CD14-positive monocyte (primary cell): ENCODE measurements at regions not wholly inside any gene's neighbourhood (a gene's known extent, or its start where the extent isn't known, plus 50 kb on each side); places are given as distances from the start of the nearest gene placed in this dataset.

Source experiments
- DNase-seq, 3 donors: peaks; one replicate each; pipeline ENCODE4 v3.0.0-alpha.2; 2011 to 2022
- H2AFZ ChIP-seq: 2 replicates; pipeline ENCODE4 v1.6.0; 2012; ENCODE audit warnings: mild to moderate bottlenecking, low read depth, low read length, inconsistent platforms; ENCODE audit not compliant: insufficient read depth, poor library complexity, severe bottlenecking
- H3K27ac ChIP-seq, 2 donors: 1 replicate in 1 of 2; 2 replicates in 1 of 2; pipeline ENCODE4 v1.5.1; 2012 to 2013; ENCODE audit warnings: low read length in 2 of 2, control low read depth in 1 of 2, inconsistent platforms in 1 of 2, low read depth in 1 of 2, mild to moderate bottlenecking in 1 of 2
- H3K27me3 ChIP-seq, 2 donors: one replicate each; pipeline versions ENCODE4 v1.6.0 to v1.6.1; 2011 to 2013; ENCODE audit warnings: low read length in 2 of 2; ENCODE audit not compliant: control insufficient read depth in 2 of 2, insufficient read depth in 2 of 2
- H3K36me3 ChIP-seq, 2 donors: replicated peaks in 1 of 2; 1 replicate in 1 of 2; 2 replicates in 1 of 2; pipeline versions ENCODE4 v1.5.1 to v1.6.1; 2012 to 2013; ENCODE audit warnings: low read length in 2 of 2, control low read depth in 1 of 2, inconsistent platforms in 1 of 2, mild to moderate bottlenecking in 1 of 2; ENCODE audit not compliant: insufficient read depth in 2 of 2, control insufficient read depth in 1 of 2
- H3K4me1 ChIP-seq, 2 donors: 1 replicate in 1 of 2; 2 replicates in 1 of 2; pipeline versions ENCODE4 v1.5.1 to v1.6.1; 2012 to 2013; ENCODE audit warnings: low read length in 2 of 2, control low read depth in 1 of 2, inconsistent platforms in 1 of 2, mild to moderate bottlenecking in 1 of 2, moderate library complexity in 1 of 2; ENCODE audit not compliant: insufficient read depth in 2 of 2, control insufficient read depth in 1 of 2
- H3K4me2 ChIP-seq: replicated peaks from 2 replicates; pipeline ENCODE3; 2012; ENCODE audit warnings: low read length, moderate library complexity, mild to moderate bottlenecking; ENCODE audit not compliant: poor library complexity, severe bottlenecking; ENCODE audit errors: extremely low read depth
- H3K4me3 ChIP-seq, 3 experiments: fragments of 200-600 bp in 1 of 3; sonication (generic) in 1 of 3; replicated peaks in 1 of 3; 1 replicate in 2 of 3; 2 replicates in 1 of 3; pipeline ENCODE4 v1.5.1; 2011 to 2013; ENCODE audit warnings: low read length in 3 of 3, mild to moderate bottlenecking in 3 of 3, control low read depth in 2 of 3, low read depth in 2 of 3, inconsistent platforms in 1 of 3, moderate library complexity in 1 of 3
- H3K79me2 ChIP-seq: 2 replicates; pipeline ENCODE4 v1.6.0; 2012; ENCODE audit warnings: mild to moderate bottlenecking, control low read depth, inconsistent platforms, low read length, moderate library complexity; ENCODE audit not compliant: insufficient read depth
- H3K9ac ChIP-seq: 2 replicates; pipeline ENCODE4 v1.6.0; 2017; ENCODE audit warnings: low read length, mild to moderate bottlenecking; ENCODE audit not compliant: insufficient read depth, poor library complexity, severe bottlenecking
- H3K9me3 ChIP-seq, 2 donors: replicated peaks in 1 of 2; 1 replicate in 1 of 2; 2 replicates in 1 of 2; pipeline versions ENCODE4 v1.5.1 to v1.6.1; 2012 to 2013; ENCODE audit warnings: low read length in 2 of 2, control low read depth in 1 of 2; ENCODE audit not compliant: control insufficient read depth in 1 of 2, insufficient read depth in 1 of 2
- H4K20me1 ChIP-seq: 2 replicates; pipeline ENCODE4 v1.6.0; 2012; ENCODE audit warnings: mild to moderate bottlenecking, low read length, control low read depth, moderate library complexity; ENCODE audit not compliant: insufficient read depth
- H3K27ac Mint-ChIP-seq, 7 donors: one replicate each; pipeline ENCODE4 v1.8.0; 2020; ENCODE audit warnings: mild to moderate bottlenecking in 7 of 7, mixed read lengths in 7 of 7, moderate library complexity in 6 of 7, inconsistent platforms in 2 of 7
- H3K27me3 Mint-ChIP-seq, 3 donors: one replicate each; pipeline ENCODE4 v1.8.0; 2021 to 2022; ENCODE audit warnings: low read depth in 3 of 3, mild to moderate bottlenecking in 3 of 3, mixed read lengths in 3 of 3, moderate library complexity in 3 of 3, inconsistent platforms in 1 of 3
- H3K36me3 Mint-ChIP-seq, 2 donors: one replicate each; pipeline ENCODE4 v1.8.0; 2020; ENCODE audit warnings: mixed read lengths in 2 of 2, inconsistent platforms in 1 of 2, mild to moderate bottlenecking in 1 of 2
- H3K4me1 Mint-ChIP-seq: one replicate; pipeline ENCODE4 v1.8.0; 2020; ENCODE audit warnings: mild to moderate bottlenecking, mixed read lengths
- H3K4me3 Mint-ChIP-seq, 2 donors: one replicate each; pipeline ENCODE4 v1.8.0; 2020; ENCODE audit warnings: mild to moderate bottlenecking in 2 of 2, mixed read lengths in 2 of 2, moderate library complexity in 1 of 2
- H3K9me3 Mint-ChIP-seq, 7 donors: one replicate each; pipeline ENCODE4 v1.8.0; 2020 to 2022; ENCODE audit warnings: mixed read lengths in 7 of 7, mild to moderate bottlenecking in 6 of 7, moderate library complexity in 6 of 7, inconsistent platforms in 2 of 7
- CTCF ChIP-seq: fragments of 200-600 bp; IDR thresholded peaks from one replicate; pipeline ENCODE4 v1.8.0; 2022; ENCODE audit warnings: antibody characterized with exemption, mild to moderate bottlenecking
- WGBS: methylation state at CpG from one replicate; pipeline ENCODE4 v1.1.5; 2013; ENCODE audit warnings: missing lambda C conversion rate; ENCODE audit not compliant: insufficient coverage; 5-methylcytosine and 5-hydroxymethylcytosine counted together
- intact Hi-C, 2 donors: fragments of 100-400 bp; cut with micrococcal nuclease; formaldehyde crosslinking; loops; one replicate each; pipeline versions ENCODE4 v1.15.0 to v1.15.1; 2023

- no CpG with 5 or more reads among the region's 2 CpGs for WGBS
- H3K4me1 Mint-ChIP-seq: no peaks in the 10 kb centered on the region
- H3K9ac ChIP-seq: no peak overlapping the region
- H4K20me1 ChIP-seq: no peaks in the 10 kb centered on the region
- H3K36me3 ChIP-seq: no peaks in the 10 kb centered on the region
- no peak overlapping the region for H2AFZ ChIP-seq
- H3K27ac Mint-ChIP-seq: no peak overlapping the region
- peaks cover 4 to 5% of the 10 kb centered on the region in 2 donors for H3K9me3 ChIP-seq
- TF ChIP-seq CTCF: no peak
- intact Hi-C loops: no loop called here
- H3K4me1 ChIP-seq: no peaks in the 10 kb centered on the region
- no peak overlapping the region for H3K27ac ChIP-seq
- H3K27me3 Mint-ChIP-seq: peaks cover 0 to 4% (median 0%) of the 10 kb centered on the region in 3 donors
- no peak for DNase-seq
- no peaks in the 10 kb centered on the region for H3K27me3 ChIP-seq
- H3K4me2 ChIP-seq: no peak overlapping the region
- H3K4me3 Mint-ChIP-seq: no peak overlapping the region
- H3K36me3 Mint-ChIP-seq: no peaks in the 10 kb centered on the region
- no peaks in the 10 kb centered on the region for H3K79me2 ChIP-seq
- peaks cover 0 to 13% (median 1%) of the 10 kb centered on the region in 7 donors for H3K9me3 Mint-ChIP-seq
- no peak overlapping the region for H3K4me3 ChIP-seq
Measured at GRCh38 chr16:16788004-16788403, 409.1 kb downstream of the NPIPA7 start.

- peaks cover 0 to 2% (median 0%) of the 10 kb centered on the region in 3 donors for H3K27me3 Mint-ChIP-seq
- H3K9me3 Mint-ChIP-seq: peaks cover 0 to 11% (median 2%) of the 10 kb centered on the region in 7 donors
Measured at GRCh38 chr16:16790597-16790996, 411.7 kb downstream of the NPIPA7 start.

More at GRCh38 chr16:16790597-16790996, 411.7 kb downstream of the NPIPA7 start:
- TF ChIP-seq CTCF: no peak
- Histone ChIP-seq H3K36me3 (no peaks in the 10 kb centered on the region), H2AFZ (no peak overlapping the region), H3K79me2 (no peaks in the 10 kb centered on the region), H3K4me2 (no peak overlapping the region), H3K27me3 (no peaks in the 10 kb centered on the region), H3K4me3 (no peak overlapping the region), H3K9ac (no peak overlapping the region), H4K20me1 (no peaks in the 10 kb centered on the region), H3K27ac (no peak overlapping the region), H3K9me3 (peaks cover 4 to 5% of the 10 kb centered on the region in 2 donors), H3K4me1 (no peaks in the 10 kb centered on the region)
- no peak overlapping the region for H3K27ac Mint-ChIP-seq
- intact Hi-C loops: no loop called here
- no peaks in the 10 kb centered on the region for H3K36me3 Mint-ChIP-seq
- H3K4me1 Mint-ChIP-seq: no peaks in the 10 kb centered on the region
- no peak for DNase-seq
- no peak overlapping the region for H3K4me3 Mint-ChIP-seq
